IPS-18a (cell line): ENCODE measurements at regions not wholly inside any gene's neighbourhood (a gene's known extent, or its start where the extent isn't known, plus 50 kb on each side); places are given as distances from the start of the nearest gene placed in this dataset.
"Not testable (repeated sequence)": the region's sequence is repeated elsewhere in the genome, so short reads cannot be mapped to it uniquely, and the experiment has no call there.

Experiments
- H3K27ac ChIP-seq: one replicate; pipeline ENCODE4 v1.5.1; 2013; ENCODE audit warnings: low read length
- H3K27me3 ChIP-seq: one replicate; pipeline ENCODE4 v1.6.1; 2013; ENCODE audit warnings: mild to moderate bottlenecking, low read length; ENCODE audit not compliant: control insufficient read depth, insufficient read depth
- H3K36me3 ChIP-seq: one replicate; pipeline ENCODE4 v1.6.1; 2013; ENCODE audit warnings: low read depth, low read length; ENCODE audit not compliant: control insufficient read depth
- H3K4me1 ChIP-seq: one replicate; pipeline ENCODE4 v1.6.1; 2013; ENCODE audit warnings: low read depth, low read length; ENCODE audit not compliant: control insufficient read depth
- H3K4me3 ChIP-seq: one replicate; pipeline ENCODE4 v1.5.1; 2013; ENCODE audit warnings: low read length
- H3K9ac ChIP-seq: one replicate; pipeline ENCODE4 v1.6.1; 2013; ENCODE audit warnings: mild to moderate bottlenecking, low read length, moderate library complexity
- H3K9me3 ChIP-seq: one replicate; pipeline ENCODE4 v1.6.1; 2013; ENCODE audit warnings: low read depth, low read length; ENCODE audit not compliant: control insufficient read depth

DNA sequence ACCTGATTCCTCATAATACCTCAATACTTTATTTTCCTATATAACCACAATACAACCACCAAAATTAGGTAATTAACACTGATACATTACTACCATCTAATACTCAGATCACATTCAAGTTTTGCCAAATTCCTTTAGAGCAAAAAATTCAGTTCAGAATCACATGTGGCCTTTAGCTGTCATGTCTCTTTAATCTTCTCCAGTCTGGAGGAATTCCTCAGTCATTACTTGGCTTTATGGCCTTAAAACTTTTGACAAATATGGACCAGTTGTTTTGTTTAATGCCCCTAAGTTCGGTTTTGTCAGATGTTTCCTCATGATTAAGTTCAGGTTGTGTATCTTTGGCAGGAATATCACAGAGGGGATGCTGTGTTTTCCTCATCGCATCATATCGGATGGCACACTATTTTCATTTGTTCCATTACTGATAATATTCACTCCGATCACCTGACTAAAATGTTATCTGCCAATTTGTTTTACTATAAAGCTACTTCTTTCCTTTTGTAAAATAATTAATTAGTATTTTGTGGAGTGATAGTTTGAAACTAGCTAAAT, 51.2 kb upstream of the AKIRIN2 start:
- Histone ChIP-seq H3K4me3 (no peak overlapping the region), H3K27ac (no peak overlapping the region), H3K9ac (no peak overlapping the region), H3K27me3 (no peaks in the 10 kb centered on the region), H3K36me3 (no peaks in the 10 kb centered on the region), H3K4me1 (peaks cover 5% of the 10 kb centered on the region), H3K9me3 (no peaks in the 10 kb centered on the region)

GRCh38 chr6:87752503-87752902, 50.5 kb upstream of the AKIRIN2 start:
- not testable (repeated sequence) for H3K36me3 ChIP-seq, H3K4me3 ChIP-seq, H3K4me1 ChIP-seq, H3K9me3 ChIP-seq, H3K27ac ChIP-seq, H3K9ac ChIP-seq, H3K27me3 ChIP-seq
